H9 (cell line): ENCODE measurements at regions not wholly inside any gene's neighbourhood (a gene's known extent, or its start where the extent isn't known, plus 50 kb on each side); places are given as distances from the start of the nearest gene placed in this dataset.

ENCODE experiments used
- DNase-seq: peaks from one replicate; pipeline ENCODE4 v3.0.0-alpha.2; 2017
- H2AFZ ChIP-seq: one replicate; pipeline ENCODE4 v1.6.1; 2013; ENCODE audit warnings: mild to moderate bottlenecking, low read length, control low read depth, moderate library complexity
- H2AK5ac ChIP-seq: 2 replicates; pipeline ENCODE4 v1.6.1; 2013; ENCODE audit warnings: low read length, control low read depth, mixed read lengths; ENCODE audit not compliant: insufficient read length
- H2BK120ac ChIP-seq: one replicate; pipeline ENCODE4 v1.6.1; 2013; ENCODE audit warnings: low read depth, mild to moderate bottlenecking, low read length, control low read depth, inconsistent platforms; ENCODE audit not compliant: poor library complexity, severe bottlenecking
- H2BK12ac ChIP-seq: 2 replicates; pipeline ENCODE4 v1.6.1; 2013; ENCODE audit warnings: low read length, control low read depth, mixed read lengths, low read depth; ENCODE audit not compliant: insufficient read length
- H2BK15ac ChIP-seq: 2 replicates; pipeline ENCODE4 v1.6.1; 2013; ENCODE audit warnings: low read depth, low read length, control low read depth
- H2BK20ac ChIP-seq: one replicate; pipeline ENCODE4 v1.6.1; 2013; ENCODE audit warnings: low read depth, mild to moderate bottlenecking, low read length, control low read depth, inconsistent platforms; ENCODE audit not compliant: poor library complexity, severe bottlenecking
- H2BK5ac ChIP-seq: 2 replicates; pipeline ENCODE4 v1.6.1; 2013; ENCODE audit warnings: low read length, control low read depth, mixed read lengths; ENCODE audit not compliant: insufficient read length
- H3K14ac ChIP-seq: 2 replicates; pipeline ENCODE4 v1.6.1; 2013; ENCODE audit warnings: low read length, control low read depth; ENCODE audit not compliant: insufficient read depth
- H3K18ac ChIP-seq: 2 replicates; pipeline ENCODE4 v1.6.1; 2013; ENCODE audit warnings: low read depth, mild to moderate bottlenecking, mixed read lengths, low read length, control low read depth; ENCODE audit not compliant: insufficient read length
- H3K23ac ChIP-seq: 2 replicates; pipeline ENCODE4 v1.6.1; 2013; ENCODE audit warnings: low read length, control low read depth, mixed read lengths, low read depth; ENCODE audit not compliant: insufficient read length
- H3K23me2 ChIP-seq: 2 replicates; pipeline ENCODE4 v1.6.1; 2013; ENCODE audit warnings: low read depth, mild to moderate bottlenecking, mixed read lengths, low read length, control low read depth; ENCODE audit not compliant: insufficient read length, poor library complexity, severe bottlenecking
- H3K27ac ChIP-seq: 2 replicates; pipeline ENCODE4 v1.5.1; 2013; ENCODE audit warnings: low read length, control low read depth, mixed read lengths, low read depth; ENCODE audit not compliant: insufficient read length
- H3K27me3 ChIP-seq: 2 replicates; pipeline ENCODE4 v1.6.1; 2013; ENCODE audit warnings: low read length, control low read depth, inconsistent platforms; ENCODE audit not compliant: insufficient read depth
- H3K4ac ChIP-seq: 2 replicates; pipeline ENCODE4 v1.6.1; 2013; ENCODE audit warnings: low read depth, mild to moderate bottlenecking, control low read depth, inconsistent platforms, low read length, moderate library complexity
- H3K4me1 ChIP-seq: 2 replicates; pipeline ENCODE4 v1.6.1; 2013; ENCODE audit warnings: low read length, control low read depth, inconsistent platforms; ENCODE audit not compliant: insufficient read depth
- H3K4me2 ChIP-seq: 2 replicates; pipeline ENCODE4 v1.6.1; 2013; ENCODE audit warnings: low read length, control low read depth, mixed read lengths; ENCODE audit not compliant: insufficient read length, insufficient read depth
- H3K56ac ChIP-seq: 2 replicates; pipeline ENCODE4 v1.6.1; 2013; ENCODE audit warnings: low read depth, mild to moderate bottlenecking, mixed read lengths, low read length, control low read depth; ENCODE audit not compliant: insufficient read length
- H3K79me1 ChIP-seq: 2 replicates; pipeline ENCODE4 v1.6.1; 2013; ENCODE audit warnings: low read depth, mild to moderate bottlenecking, moderate library complexity, low read length, control low read depth, inconsistent platforms; ENCODE audit not compliant: insufficient read depth, poor library complexity, severe bottlenecking
- H3K79me2 ChIP-seq: 2 replicates; pipeline ENCODE4 v1.6.1; 2013; ENCODE audit warnings: low read length, control low read depth, inconsistent platforms; ENCODE audit not compliant: insufficient read depth
- H3K9ac ChIP-seq: 2 replicates; pipeline ENCODE4 v1.6.1; 2013; ENCODE audit warnings: low read length, control low read depth, mixed read lengths; ENCODE audit not compliant: insufficient read length; ENCODE audit errors: extremely low read depth
- H3K9me3 ChIP-seq: one replicate; pipeline ENCODE4 v1.6.1; 2013; ENCODE audit warnings: low read depth, low read length, inconsistent platforms; ENCODE audit not compliant: control insufficient read depth
- H3T11ph ChIP-seq: one replicate; pipeline ENCODE4 v1.6.1; 2013; ENCODE audit warnings: mild to moderate bottlenecking, low read length, control low read depth, inconsistent platforms
- H4K20me1 ChIP-seq: one replicate; pipeline ENCODE4 v1.6.1; 2013; ENCODE audit not compliant: control insufficient read depth, insufficient read length, insufficient read depth
- H4K5ac ChIP-seq: 2 replicates; pipeline ENCODE4 v1.6.1; 2013; ENCODE audit warnings: low read depth, mild to moderate bottlenecking, mixed read lengths, low read length, control low read depth; ENCODE audit not compliant: insufficient read length
- H4K8ac ChIP-seq: replicated peaks from 2 replicates; pipeline ENCODE4 v1.6.1; 2013; ENCODE audit warnings: low read length, control low read depth, mixed read lengths, low read depth; ENCODE audit not compliant: insufficient read length
- H4K91ac ChIP-seq: 2 replicates; pipeline ENCODE4 v1.6.1; 2013; ENCODE audit warnings: low read depth, mild to moderate bottlenecking, moderate library complexity, mixed read lengths, low read length, control low read depth; ENCODE audit not compliant: insufficient read length
- H3K27ac Mint-ChIP-seq, 3 experiments: 2 replicates in 2 of 3; 3 replicates in 1 of 3; pipeline ENCODE4 v1.8.0; 2020 to 2021; ENCODE audit warnings: mixed read lengths in 3 of 3, mild to moderate bottlenecking in 1 of 3, moderate library complexity in 1 of 3
- H3K27me3 Mint-ChIP-seq: 2 replicates; pipeline ENCODE4 v1.8.0; 2021; ENCODE audit warnings: low read depth, mild to moderate bottlenecking, moderate library complexity, mixed read lengths
- H3K36me3 Mint-ChIP-seq, 3 experiments: 2 replicates in 2 of 3; 3 replicates in 1 of 3; pipeline ENCODE4 v1.8.0; 2020 to 2021; ENCODE audit warnings: low read depth in 3 of 3, mixed read lengths in 3 of 3; ENCODE audit not compliant: insufficient read depth in 1 of 3
- H3K4me1 Mint-ChIP-seq, 2 experiments: 2 replicates each; pipeline ENCODE4 v1.8.0; 2020; ENCODE audit warnings: mixed read lengths in 2 of 2
- H3K4me3 Mint-ChIP-seq, 2 experiments: 2 replicates in 1 of 2; 3 replicates in 1 of 2; pipeline ENCODE4 v1.8.0; 2020 to 2021; ENCODE audit warnings: mild to moderate bottlenecking in 2 of 2, mixed read lengths in 2 of 2, moderate library complexity in 1 of 2
- H3K9me3 Mint-ChIP-seq, 2 experiments: 2 replicates in 1 of 2; 3 replicates in 1 of 2; pipeline ENCODE4 v1.8.0; 2020; ENCODE audit warnings: mild to moderate bottlenecking in 2 of 2, mixed read lengths in 2 of 2, moderate library complexity in 1 of 2
- CTCF ChIP-seq: fragments of 200-600 bp; sonication (generic); conservative IDR thresholded peaks from 3 replicates; pipeline ENCODE4 v1.8.0; 2021; ENCODE audit warnings: antibody characterized with exemption, mild to moderate bottlenecking
- WGBS: extraction: QIAGEN DNeasy Blood & Tissue Kit; methylation state at CpG from one replicate; pipeline ENCODE4 v1.1.7; 2013; ENCODE audit warnings: missing lambda C conversion rate, low lambda C conversion rate, mixed read lengths; ENCODE audit not compliant: insufficient read length; ENCODE audit errors: extremely low coverage; 5-methylcytosine and 5-hydroxymethylcytosine counted together

DNA sequence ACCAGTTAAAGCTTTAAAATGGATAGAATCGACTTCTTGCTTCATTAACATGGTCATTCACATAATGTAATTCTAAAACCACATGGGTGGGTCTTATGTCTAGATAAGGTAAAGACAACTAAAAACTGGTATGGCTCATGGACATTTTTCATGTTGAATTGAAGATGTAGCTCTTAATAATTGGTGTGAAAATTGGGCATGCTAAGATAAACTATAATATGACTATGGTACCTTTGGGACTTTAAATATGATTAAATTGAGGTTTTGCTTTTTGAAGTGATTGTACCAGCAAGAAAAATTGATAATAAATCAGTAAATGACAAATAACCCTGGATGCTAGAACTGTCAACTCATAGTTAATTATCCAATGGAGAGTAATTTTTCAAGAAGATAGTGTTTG lies 710.7 kb upstream of the PTPRD start:
- no peaks in the 10 kb centered on the region for H3K4me1 Mint-ChIP-seq
- no CpG with 5 or more reads among the region's 1 CpG for WGBS

More for the DNA sequence above, 710.7 kb upstream of the PTPRD start:
- no peaks in the 10 kb centered on the region for H3K23me2 ChIP-seq
- no peak overlapping the region for H3T11ph ChIP-seq
- H2BK120ac ChIP-seq: no peak overlapping the region
- DNase-seq: no peak
- Mint-ChIP-seq H3K36me3 (no peaks in the 10 kb centered on the region), H3K9me3 (no peaks in the 10 kb centered on the region), H3K27me3 (no peaks in the 10 kb centered on the region), H3K27ac (no peak overlapping the region), H3K4me3 (no peak overlapping the region)
- no peak overlapping the region for H4K91ac ChIP-seq
- no peak overlapping the region for H3K9ac ChIP-seq
- H3K4me1 ChIP-seq: no peaks in the 10 kb centered on the region
- H3K79me2 ChIP-seq: no peaks in the 10 kb centered on the region
- no peaks in the 10 kb centered on the region for H4K20me1 ChIP-seq
- no peak overlapping the region for H2BK5ac ChIP-seq
- no peak overlapping the region for H3K27ac ChIP-seq
- no peak overlapping the region for H4K8ac ChIP-seq
- H3K4me2 ChIP-seq: no peak overlapping the region
- no peak overlapping the region for H3K4ac ChIP-seq
- no peaks in the 10 kb centered on the region for H3K9me3 ChIP-seq
- H3K27me3 ChIP-seq: no peaks in the 10 kb centered on the region
- no peak overlapping the region for H2BK12ac ChIP-seq
- H3K79me1 ChIP-seq: no peaks in the 10 kb centered on the region
- H2BK20ac ChIP-seq: no peak overlapping the region
- H3K14ac ChIP-seq: no peak overlapping the region
- no peak overlapping the region for H2BK15ac ChIP-seq
- H2AFZ ChIP-seq: no peak overlapping the region
- no peak overlapping the region for H2AK5ac ChIP-seq
- no peak overlapping the region for H3K23ac ChIP-seq
- no peak overlapping the region for H3K18ac ChIP-seq
- H3K56ac ChIP-seq: no peak overlapping the region
- no peak overlapping the region for H4K5ac ChIP-seq
- TF ChIP-seq CTCF: no peak
